Skin epidermis (tissue), 12 donors: ENCODE measurements at regions not wholly inside any gene's neighbourhood (a gene's known extent, or its start where the extent isn't known, plus 50 kb on each side); places are given as distances from the start of the nearest gene placed in this dataset.
"Not testable (repeated sequence)": the region's sequence is repeated elsewhere in the genome, so short reads cannot be mapped to it uniquely, and the experiment has no call there.

Experiments
- H3K27ac ChIP-seq, 21 experiments: fragments of 200-600 bp; sonication (generic) in 11 of 21; one replicate each; pipeline ENCODE4 v1.5.0; 2020; ENCODE audit warnings: mild to moderate bottlenecking in 3 of 21, inconsistent platforms in 2 of 21, moderate library complexity in 2 of 21
- H3K4me3 ChIP-seq, 7 experiments: fragments of 200-600 bp; sonication (generic) in 2 of 7; one replicate each; pipeline ENCODE4 v1.5.0; 2020; ENCODE audit warnings: inconsistent platforms in 2 of 7, mild to moderate bottlenecking in 2 of 7, moderate library complexity in 1 of 7

DNA sequence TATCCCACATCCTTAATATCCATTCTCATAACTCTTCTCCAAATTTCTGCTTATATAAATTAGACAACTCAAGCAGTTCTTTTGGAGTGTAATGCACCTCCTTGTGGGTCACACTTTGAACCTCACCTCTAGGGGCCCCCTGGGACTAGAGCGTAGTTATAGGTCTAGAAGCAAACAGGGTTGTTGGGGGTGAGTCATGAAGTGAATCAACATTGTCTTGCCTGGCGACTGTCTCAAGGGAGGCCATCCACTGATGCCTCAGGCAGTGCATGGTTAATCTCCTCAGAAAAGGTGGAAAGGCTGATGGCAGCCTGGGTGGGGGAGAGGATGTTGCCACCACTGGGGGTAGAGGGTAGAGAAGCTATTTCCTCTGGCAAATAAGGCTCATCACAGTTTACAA, 129.1 kb downstream of the TNFRSF21 start:
- H3K4me3 ChIP-seq: no peak overlapping the region
- no peak overlapping the region for H3K27ac ChIP-seq

- H3K4me3 ChIP-seq: no peak overlapping the region
- no peak overlapping the region for H3K27ac ChIP-seq
Observed at GRCh38 chr6:47179286-47179685, 130.4 kb downstream of the TNFRSF21 start.

DNA sequence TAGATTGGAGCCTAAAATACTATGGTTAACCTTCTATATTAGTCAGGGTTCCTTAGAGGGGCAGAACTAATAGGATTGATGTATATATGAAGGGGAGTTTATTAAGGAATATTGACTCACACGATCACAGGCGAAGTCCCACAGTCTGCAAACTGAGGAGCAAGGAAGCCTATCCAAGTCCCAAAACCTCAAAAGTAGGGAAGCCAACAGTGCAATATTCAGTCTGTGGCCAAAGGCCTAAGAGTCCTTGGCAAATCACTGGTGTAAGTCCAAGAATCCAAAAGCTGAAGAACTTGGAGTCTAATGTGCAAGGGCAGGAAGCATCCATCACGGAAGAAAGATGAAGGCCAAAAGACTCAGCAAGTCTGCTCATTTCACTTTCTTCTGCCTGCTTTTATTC, 133.5 kb upstream of the ADGRF1 start:
- H3K27ac ChIP-seq: no peak overlapping the region
- no peak overlapping the region for H3K4me3 ChIP-seq

- H3K4me3 ChIP-seq: no peak overlapping the region
- H3K27ac ChIP-seq: no peak overlapping the region
Observed at GRCh38 chr6:47174502-47175023, 132.4 kb upstream of the ADGRF1 start.

DNA sequence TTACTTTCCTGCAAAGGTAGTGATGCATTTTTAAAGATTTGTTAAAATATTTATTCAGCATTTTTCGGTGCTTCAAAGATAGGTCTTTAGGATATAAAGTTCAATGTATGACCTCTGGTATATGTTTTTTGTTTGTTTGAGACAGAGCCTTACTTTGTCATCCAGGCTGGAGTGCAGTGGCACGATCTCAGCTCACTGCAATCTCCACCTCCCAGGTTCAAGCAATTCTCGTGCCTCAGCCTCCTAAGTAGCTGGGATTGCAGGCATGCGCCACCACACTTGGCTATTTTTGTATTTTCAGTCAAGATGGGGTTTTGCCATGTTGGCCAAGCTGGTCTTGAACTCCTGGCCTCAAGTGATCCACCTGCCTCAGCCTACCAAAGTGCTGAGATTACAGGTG, 131.9 kb upstream of the ADGRF1 start:
- H3K4me3 ChIP-seq: not testable (repeated sequence)

GRCh38 chr6:47173145-47173544, 131.0 kb upstream of the ADGRF1 start:
- H3K27ac ChIP-seq, H3K4me3 ChIP-seq: not testable (repeated sequence)

More for the DNA sequence above, 131.9 kb upstream of the ADGRF1 start:
- not testable (repeated sequence) for H3K27ac ChIP-seq

- no peak overlapping the region for H3K4me3 ChIP-seq
- H3K27ac ChIP-seq: peak overlapping the region in 2 of 21 experiments; percentile 8 to 44
Observed at GRCh38 chr6:47170617-47170947, 128.4 kb upstream of the ADGRF1 start.

DNA sequence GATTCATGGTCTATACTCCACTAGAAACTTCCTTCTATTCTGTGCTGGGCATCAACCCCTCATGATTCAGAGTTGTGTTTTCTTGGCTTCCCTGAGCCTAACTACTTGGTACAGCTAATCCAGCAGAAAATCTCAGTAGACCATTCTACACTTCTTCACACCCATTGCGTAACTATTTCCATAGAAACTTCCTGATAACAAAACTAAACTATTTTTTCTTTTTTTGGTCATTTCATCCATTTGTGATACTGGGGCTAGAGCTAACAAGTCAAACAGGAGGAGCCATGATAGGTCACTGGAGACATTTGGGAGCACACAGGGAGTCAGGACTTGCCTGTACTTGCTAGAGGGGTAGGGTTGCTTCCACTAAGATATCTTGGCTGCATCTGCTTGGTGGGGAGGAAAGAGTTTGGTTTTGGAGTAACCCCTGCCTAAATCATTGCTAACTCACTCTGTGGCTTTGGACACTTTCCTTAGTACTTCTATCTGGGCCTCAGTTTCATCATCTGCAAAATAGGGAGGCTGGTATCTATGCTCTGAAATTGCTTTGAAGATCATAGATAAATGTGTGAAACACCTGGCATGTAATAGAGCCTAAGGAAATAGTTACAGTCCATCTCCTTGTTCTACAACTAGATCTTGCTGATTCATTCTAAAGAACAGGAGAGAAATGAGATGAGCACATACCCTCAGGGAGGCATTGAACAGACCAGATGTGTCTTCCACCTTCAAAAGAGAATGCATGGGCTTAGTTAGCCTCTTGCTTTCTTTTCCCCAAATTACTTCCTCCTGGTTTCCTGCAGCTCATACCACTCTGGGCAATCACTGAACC, 127.9 kb upstream of the ADGRF1 start:
- Histone ChIP-seq H3K27ac (peak overlapping the region in 5 of 21 experiments; percentile 5 to 44 (median 16)), H3K4me3 (no peak overlapping the region)

GRCh38 chr6:47168180-47168579, 126.0 kb upstream of the ADGRF1 start:
- H3K27ac ChIP-seq: peak overlapping the region in 5 of 21 experiments; percentile 21 to 73 (median 52)
- no peak overlapping the region for H3K4me3 ChIP-seq

- H3K4me3 ChIP-seq: no peak overlapping the region
- peak overlapping the region in 2 of 21 experiments; percentile 22 to 37 for H3K27ac ChIP-seq
Observed at GRCh38 chr6:47165918-47166317, 123.8 kb upstream of the ADGRF1 start.

GRCh38 chr6:47164877-47165276, 122.7 kb upstream of the ADGRF1 start:
- H3K27ac ChIP-seq: no peak overlapping the region
- no peak overlapping the region for H3K4me3 ChIP-seq

DNA sequence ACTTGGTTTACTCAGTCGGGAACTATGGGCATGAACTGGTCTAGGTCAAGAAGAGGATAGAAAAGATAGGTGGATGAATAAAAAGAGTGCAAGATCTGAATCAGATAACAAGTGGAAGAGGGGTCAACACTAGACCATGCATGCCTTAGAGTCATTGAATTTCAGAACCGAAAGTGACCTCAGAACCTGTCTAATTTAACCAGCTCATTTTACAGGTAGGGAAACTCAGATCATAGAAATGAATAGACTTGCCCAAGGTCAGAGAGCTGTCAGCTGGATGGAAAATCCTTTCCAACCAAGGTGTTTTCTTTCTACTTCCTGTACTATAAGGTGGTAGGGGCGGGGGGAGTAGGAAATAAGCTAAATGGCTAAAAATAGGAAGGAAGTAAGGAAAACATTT, 121.4 kb upstream of the ADGRF1 start:
- H3K4me3 ChIP-seq: no peak overlapping the region
- no peak overlapping the region for H3K27ac ChIP-seq

GRCh38 chr6:47162793-47163192, 120.7 kb upstream of the ADGRF1 start:
- H3K27ac ChIP-seq: no peak overlapping the region
- H3K4me3 ChIP-seq: no peak overlapping the region

DNA sequence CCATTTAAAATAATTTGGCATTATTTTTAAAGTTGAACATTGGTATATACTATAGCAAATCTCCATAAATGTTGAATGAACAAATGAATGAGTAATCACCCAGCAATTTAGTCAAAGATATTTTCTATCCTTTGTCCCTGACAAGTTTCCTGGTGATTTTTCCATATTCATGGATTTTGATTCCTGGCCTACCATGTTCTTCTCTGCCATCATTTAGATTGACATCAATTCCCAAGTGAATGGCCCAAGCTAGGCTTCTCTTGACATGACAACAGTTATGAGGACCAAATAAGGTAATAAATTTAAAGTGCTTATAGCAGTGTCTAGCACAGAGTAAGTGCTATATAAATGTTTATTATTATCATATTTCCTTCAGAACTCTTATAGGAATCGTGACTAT, 120.1 kb upstream of the ADGRF1 start:
- Histone ChIP-seq H3K4me3 (no peak overlapping the region), H3K27ac (peak overlapping the region in 1 of 21 experiments; percentile 31)

GRCh38 chr6:47161176-47161687, 119.1 kb upstream of the ADGRF1 start:
- peak overlapping the region in 2 of 21 experiments; percentile 6 to 31 for H3K27ac ChIP-seq
- no peak overlapping the region for H3K4me3 ChIP-seq

GRCh38 chr6:47160702-47161101, 118.6 kb upstream of the ADGRF1 start:
- no peak overlapping the region for H3K4me3 ChIP-seq
- peak overlapping the region in 1 of 21 experiments; percentile 6 for H3K27ac ChIP-seq

- Histone ChIP-seq H3K4me3 (no peak overlapping the region), H3K27ac (no peak overlapping the region)
Observed at GRCh38 chr6:47159763-47160162, 117.6 kb upstream of the ADGRF1 start.

- no peak overlapping the region for H3K27ac ChIP-seq
- H3K4me3 ChIP-seq: no peak overlapping the region
Observed at GRCh38 chr6:47157653-47158219, 115.6 kb upstream of the ADGRF1 start.

DNA sequence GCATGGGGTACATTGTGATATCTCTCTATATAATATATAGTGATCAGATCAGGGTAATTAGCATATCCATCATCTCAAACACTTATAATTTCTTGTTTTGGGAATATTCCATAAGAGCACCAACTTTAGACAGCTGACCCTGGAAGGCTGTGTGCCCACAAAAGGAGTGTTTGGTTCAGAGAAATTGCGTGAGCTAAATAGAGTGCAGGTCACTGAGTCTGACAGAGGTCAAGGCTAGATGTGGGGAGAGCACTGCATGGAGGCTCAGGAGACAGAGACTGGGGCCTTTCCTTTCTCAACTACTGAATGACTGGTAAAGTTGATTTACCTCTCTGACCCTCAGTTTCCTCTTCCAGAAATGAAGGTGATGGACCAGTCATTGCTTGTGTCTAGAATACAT, 114.9 kb upstream of the ADGRF1 start:
- H3K27ac ChIP-seq: no peak overlapping the region
- no peak overlapping the region for H3K4me3 ChIP-seq

- Histone ChIP-seq H3K27ac (no peak overlapping the region), H3K4me3 (no peak overlapping the region)
Observed at GRCh38 chr6:47156196-47156595, 114.1 kb upstream of the ADGRF1 start.

DNA sequence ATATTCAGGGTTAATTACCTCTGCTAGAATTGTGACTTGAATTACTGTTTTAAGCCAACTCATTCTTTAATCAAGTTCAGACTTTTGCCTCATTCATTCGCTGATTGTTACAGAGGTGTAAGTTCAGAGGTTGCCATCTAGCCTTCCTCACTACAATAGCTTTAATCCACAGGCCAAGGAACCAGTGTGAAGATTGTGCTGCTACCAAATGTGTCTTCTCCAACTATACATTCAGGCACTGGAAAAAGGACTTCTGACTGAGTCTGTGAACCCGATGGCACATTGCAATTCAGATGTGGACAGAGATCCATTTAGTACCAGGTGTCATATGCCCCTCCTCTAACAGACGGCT, 111.2 kb upstream of the ADGRF1 start:
- no peak overlapping the region for H3K4me3 ChIP-seq
- no peak overlapping the region for H3K27ac ChIP-seq
